Activated naive CD4-positive, alpha-beta T cell treated with anti-CD3 and anti-CD28 coated beads for 36 hours (primary cell): ENCODE measurements at regions not wholly inside any gene's neighbourhood (a gene's known extent, or its start where the extent isn't known, plus 50 kb on each side); places are given as distances from the start of the nearest gene placed in this dataset.

Source experiments
- CTCF ChIA-PET: fragments of 350-600 bp; sonication (Branson Sonifier 250); formaldehyde crosslinking; loops from one replicate; lab custom pipeline; 2021; ENCODE audit warnings: antibody characterized with exemption; lab: Charles Lee
- DNase-seq: peaks from one replicate; pipeline ENCODE4 v3.0.0-alpha.2; 2020
- H3K27ac Mint-ChIP-seq: one replicate; pipeline ENCODE4 v1.8.0; 2021; ENCODE audit warnings: mild to moderate bottlenecking, mixed read lengths
- H3K27me3 Mint-ChIP-seq: one replicate; pipeline ENCODE4 v1.8.0; 2021; ENCODE audit warnings: low read depth, mixed read lengths
- H3K36me3 Mint-ChIP-seq: one replicate; pipeline ENCODE4 v1.8.0; 2021; ENCODE audit warnings: low read depth, mixed read lengths
- H3K4me1 Mint-ChIP-seq: one replicate; pipeline ENCODE4 v1.8.0; 2021; ENCODE audit warnings: low read depth, mixed read lengths
- H3K4me3 Mint-ChIP-seq: one replicate; pipeline ENCODE4 v1.8.0; 2021; ENCODE audit warnings: mild to moderate bottlenecking, moderate library complexity, mixed read lengths
- H3K9me3 Mint-ChIP-seq: one replicate; pipeline ENCODE4 v1.8.0; 2021; ENCODE audit warnings: mixed read lengths
- intact Hi-C: fragments of 100-400 bp; cut with micrococcal nuclease; formaldehyde crosslinking; loops from one replicate; pipeline ENCODE4 v1.15.1; 2023

- CTCF ChIA-PET = no interaction called here
- intact Hi-C loops = no loop called here
- H3K4me3 Mint-ChIP-seq = no peak overlapping the region
- no peaks in the 10 kb centered on the region for H3K36me3 Mint-ChIP-seq
- no peak for DNase-seq
- no peaks in the 10 kb centered on the region for H3K4me1 Mint-ChIP-seq
- H3K27ac Mint-ChIP-seq = no peak overlapping the region
- no peaks in the 10 kb centered on the region for H3K27me3 Mint-ChIP-seq
- peaks cover 7% of the 10 kb centered on the region for H3K9me3 Mint-ChIP-seq
Observed at GRCh38 chr2:147698166-147698565, 146.7 kb upstream of the ACVR2A start.

GRCh38 chr2:147696426-147696825 is 148.4 kb upstream of the ACVR2A start:
- no peaks in the 10 kb centered on the region for H3K4me1 Mint-ChIP-seq
- intact Hi-C loops = no loop called here
- no peak overlapping the region for H3K4me3 Mint-ChIP-seq
- no peak for DNase-seq
- peaks cover under 1% of the 10 kb centered on the region for H3K9me3 Mint-ChIP-seq
- CTCF ChIA-PET = no interaction called here
- H3K36me3 Mint-ChIP-seq = no peaks in the 10 kb centered on the region
- H3K27ac Mint-ChIP-seq = no peak overlapping the region
- H3K27me3 Mint-ChIP-seq = no peaks in the 10 kb centered on the region

GRCh38 chr2:147689220-147689909 is 155.5 kb upstream of the ACVR2A start:
- Mint-ChIP-seq H3K9me3 (no peaks in the 10 kb centered on the region), H3K36me3 (no peaks in the 10 kb centered on the region), H3K27ac (no peak overlapping the region), H3K4me1 (no peaks in the 10 kb centered on the region), H3K4me3 (no peak overlapping the region), H3K27me3 (no peaks in the 10 kb centered on the region)
- no peak for DNase-seq
- intact Hi-C loops = no loop called here
- CTCF ChIA-PET = no interaction called here

GRCh38 chr2:147688242-147688641 is 156.6 kb upstream of the ACVR2A start:
- Mint-ChIP-seq H3K27ac (no peak overlapping the region), H3K4me3 (no peak overlapping the region), H3K9me3 (no peaks in the 10 kb centered on the region), H3K36me3 (no peaks in the 10 kb centered on the region), H3K27me3 (no peaks in the 10 kb centered on the region), H3K4me1 (no peaks in the 10 kb centered on the region)
- intact Hi-C loops = no loop called here
- DNase-seq = no peak
- CTCF ChIA-PET = no interaction called here

- no peaks in the 10 kb centered on the region for H3K9me3 Mint-ChIP-seq
- no peak for DNase-seq
- H3K27me3 Mint-ChIP-seq = no peaks in the 10 kb centered on the region
- no peaks in the 10 kb centered on the region for H3K4me1 Mint-ChIP-seq
- H3K27ac Mint-ChIP-seq = no peak overlapping the region
- intact Hi-C loops = no loop called here
- no peak overlapping the region for H3K4me3 Mint-ChIP-seq
- no peaks in the 10 kb centered on the region for H3K36me3 Mint-ChIP-seq
- CTCF ChIA-PET = no interaction called here
Observed at GRCh38 chr2:147686365-147686764, 158.5 kb upstream of the ACVR2A start.

GRCh38 chr2:147684903-147685302 is 159.9 kb upstream of the ACVR2A start:
- Mint-ChIP-seq H3K4me3 (no peak overlapping the region), H3K36me3 (no peaks in the 10 kb centered on the region), H3K4me1 (no peaks in the 10 kb centered on the region), H3K27ac (no peak overlapping the region), H3K9me3 (no peaks in the 10 kb centered on the region), H3K27me3 (no peaks in the 10 kb centered on the region)
- CTCF ChIA-PET = interaction anchor here (0.6 kb wide), 1 partner anchor 23 kb away, joined by 6 read pairs; no protein-coding TSS in a partner anchor
- no peak for DNase-seq
- intact Hi-C loops = no loop called here

GRCh38 chr2:147683380-147683779 is 161.4 kb upstream of the ACVR2A start:
- DNase-seq = no peak
- H3K36me3 Mint-ChIP-seq = no peaks in the 10 kb centered on the region
- H3K27me3 Mint-ChIP-seq = no peaks in the 10 kb centered on the region
- no peak overlapping the region for H3K27ac Mint-ChIP-seq
- H3K4me3 Mint-ChIP-seq = no peak overlapping the region
- CTCF ChIA-PET = no interaction called here
- no peaks in the 10 kb centered on the region for H3K9me3 Mint-ChIP-seq
- intact Hi-C loops = no loop called here
- H3K4me1 Mint-ChIP-seq = no peaks in the 10 kb centered on the region

GRCh38 chr2:147681093-147681492 is 163.7 kb upstream of the ACVR2A start:
- Mint-ChIP-seq H3K4me1 (no peaks in the 10 kb centered on the region), H3K27me3 (no peaks in the 10 kb centered on the region), H3K36me3 (no peaks in the 10 kb centered on the region), H3K27ac (no peak overlapping the region), H3K4me3 (no peak overlapping the region), H3K9me3 (no peaks in the 10 kb centered on the region)
- CTCF ChIA-PET = no interaction called here
- intact Hi-C loops = no loop called here
- DNase-seq = no peak

GRCh38 chr2:147679955-147680531 is 164.8 kb upstream of the ACVR2A start:
- Mint-ChIP-seq H3K9me3 (no peaks in the 10 kb centered on the region), H3K4me1 (no peaks in the 10 kb centered on the region), H3K27ac (no peak overlapping the region), H3K36me3 (no peaks in the 10 kb centered on the region), H3K4me3 (no peak overlapping the region), H3K27me3 (no peaks in the 10 kb centered on the region)
- intact Hi-C loops = no loop called here
- DNase-seq = no peak
- CTCF ChIA-PET = no interaction called here

GRCh38 chr2:147679191-147679954 is 165.5 kb upstream of the ACVR2A start:
- CTCF ChIA-PET = interaction anchor here (0.7 kb wide), 1 partner anchor 74 kb away, joined by 3 read pairs; no protein-coding TSS in a partner anchor
- Mint-ChIP-seq H3K4me3 (no peak overlapping the region), H3K4me1 (no peaks in the 10 kb centered on the region), H3K27ac (no peak overlapping the region), H3K36me3 (no peaks in the 10 kb centered on the region), H3K27me3 (no peaks in the 10 kb centered on the region), H3K9me3 (no peaks in the 10 kb centered on the region)
- intact Hi-C loops = no loop called here
- no peak for DNase-seq

GRCh38 chr2:147665105-147665504 is 179.7 kb upstream of the ACVR2A start:
- Mint-ChIP-seq H3K4me1 (peaks cover 22% of the 10 kb centered on the region), H3K27ac (no peak overlapping the region), H3K36me3 (no peaks in the 10 kb centered on the region), H3K9me3 (no peaks in the 10 kb centered on the region), H3K4me3 (no peak overlapping the region), H3K27me3 (no peaks in the 10 kb centered on the region)
- no peak for DNase-seq
- CTCF ChIA-PET = no interaction called here
- intact Hi-C loops = no loop called here

- Mint-ChIP-seq H3K9me3 (no peaks in the 10 kb centered on the region), H3K4me1 (peaks cover 24% of the 10 kb centered on the region), H3K4me3 (peak overlapping the region; percentile 26), H3K36me3 (no peaks in the 10 kb centered on the region), H3K27ac (peak overlapping the region; percentile 84), H3K27me3 (no peaks in the 10 kb centered on the region)
- no peak for DNase-seq
- CTCF ChIA-PET = no interaction called here
- intact Hi-C loops = loop anchor here (1.0 to 5.0 kb wide), 5 partner anchors 34 to 248 kb away; no protein-coding TSS in a partner anchor
Observed at GRCh38 chr2:147663962-147664361, 180.9 kb upstream of the ACVR2A start.
